CD14-positive monocyte (primary cell): ENCODE measurements at regions not wholly inside any gene's neighbourhood (a gene's known extent, or its start where the extent isn't known, plus 50 kb on each side); places are given as distances from the start of the nearest gene placed in this dataset.
"Not testable (repeated sequence)": the region's sequence is repeated elsewhere in the genome, so short reads cannot be mapped to it uniquely, and the experiment has no call there.

Experiments used
- DNase-seq, 3 donors: peaks; one replicate each; pipeline ENCODE4 v3.0.0-alpha.2; 2011 to 2022
- H2AFZ ChIP-seq: 2 replicates; pipeline ENCODE4 v1.6.0; 2012; ENCODE audit warnings: mild to moderate bottlenecking, low read depth, low read length, inconsistent platforms; ENCODE audit not compliant: insufficient read depth, poor library complexity, severe bottlenecking
- H3K27ac ChIP-seq, 2 donors: 1 replicate in 1 of 2; 2 replicates in 1 of 2; pipeline ENCODE4 v1.5.1; 2012 to 2013; ENCODE audit warnings: low read length in 2 of 2, control low read depth in 1 of 2, inconsistent platforms in 1 of 2, low read depth in 1 of 2, mild to moderate bottlenecking in 1 of 2
- H3K27me3 ChIP-seq, 2 donors: one replicate each; pipeline versions ENCODE4 v1.6.0 to v1.6.1; 2011 to 2013; ENCODE audit warnings: low read length in 2 of 2; ENCODE audit not compliant: control insufficient read depth in 2 of 2, insufficient read depth in 2 of 2
- H3K36me3 ChIP-seq, 2 donors: replicated peaks in 1 of 2; 1 replicate in 1 of 2; 2 replicates in 1 of 2; pipeline versions ENCODE4 v1.5.1 to v1.6.1; 2012 to 2013; ENCODE audit warnings: low read length in 2 of 2, control low read depth in 1 of 2, inconsistent platforms in 1 of 2, mild to moderate bottlenecking in 1 of 2; ENCODE audit not compliant: insufficient read depth in 2 of 2, control insufficient read depth in 1 of 2
- H3K4me1 ChIP-seq, 2 donors: 1 replicate in 1 of 2; 2 replicates in 1 of 2; pipeline versions ENCODE4 v1.5.1 to v1.6.1; 2012 to 2013; ENCODE audit warnings: low read length in 2 of 2, control low read depth in 1 of 2, inconsistent platforms in 1 of 2, mild to moderate bottlenecking in 1 of 2, moderate library complexity in 1 of 2; ENCODE audit not compliant: insufficient read depth in 2 of 2, control insufficient read depth in 1 of 2
- H3K4me2 ChIP-seq: replicated peaks from 2 replicates; pipeline ENCODE3; 2012; ENCODE audit warnings: low read length, moderate library complexity, mild to moderate bottlenecking; ENCODE audit not compliant: poor library complexity, severe bottlenecking; ENCODE audit errors: extremely low read depth
- H3K4me3 ChIP-seq, 3 experiments: fragments of 200-600 bp in 1 of 3; sonication (generic) in 1 of 3; replicated peaks in 1 of 3; 1 replicate in 2 of 3; 2 replicates in 1 of 3; pipeline ENCODE4 v1.5.1; 2011 to 2013; ENCODE audit warnings: low read length in 3 of 3, mild to moderate bottlenecking in 3 of 3, control low read depth in 2 of 3, low read depth in 2 of 3, inconsistent platforms in 1 of 3, moderate library complexity in 1 of 3
- H3K79me2 ChIP-seq: 2 replicates; pipeline ENCODE4 v1.6.0; 2012; ENCODE audit warnings: mild to moderate bottlenecking, control low read depth, inconsistent platforms, low read length, moderate library complexity; ENCODE audit not compliant: insufficient read depth
- H3K9ac ChIP-seq: 2 replicates; pipeline ENCODE4 v1.6.0; 2017; ENCODE audit warnings: low read length, mild to moderate bottlenecking; ENCODE audit not compliant: insufficient read depth, poor library complexity, severe bottlenecking
- H3K9me3 ChIP-seq, 2 donors: replicated peaks in 1 of 2; 1 replicate in 1 of 2; 2 replicates in 1 of 2; pipeline versions ENCODE4 v1.5.1 to v1.6.1; 2012 to 2013; ENCODE audit warnings: low read length in 2 of 2, control low read depth in 1 of 2; ENCODE audit not compliant: control insufficient read depth in 1 of 2, insufficient read depth in 1 of 2
- H4K20me1 ChIP-seq: 2 replicates; pipeline ENCODE4 v1.6.0; 2012; ENCODE audit warnings: mild to moderate bottlenecking, low read length, control low read depth, moderate library complexity; ENCODE audit not compliant: insufficient read depth
- H3K27ac Mint-ChIP-seq, 7 donors: one replicate each; pipeline ENCODE4 v1.8.0; 2020; ENCODE audit warnings: mild to moderate bottlenecking in 7 of 7, mixed read lengths in 7 of 7, moderate library complexity in 6 of 7, inconsistent platforms in 2 of 7
- H3K27me3 Mint-ChIP-seq, 3 donors: one replicate each; pipeline ENCODE4 v1.8.0; 2021 to 2022; ENCODE audit warnings: low read depth in 3 of 3, mild to moderate bottlenecking in 3 of 3, mixed read lengths in 3 of 3, moderate library complexity in 3 of 3, inconsistent platforms in 1 of 3
- H3K36me3 Mint-ChIP-seq, 2 donors: one replicate each; pipeline ENCODE4 v1.8.0; 2020; ENCODE audit warnings: mixed read lengths in 2 of 2, inconsistent platforms in 1 of 2, mild to moderate bottlenecking in 1 of 2
- H3K4me1 Mint-ChIP-seq: one replicate; pipeline ENCODE4 v1.8.0; 2020; ENCODE audit warnings: mild to moderate bottlenecking, mixed read lengths
- H3K4me3 Mint-ChIP-seq, 2 donors: one replicate each; pipeline ENCODE4 v1.8.0; 2020; ENCODE audit warnings: mild to moderate bottlenecking in 2 of 2, mixed read lengths in 2 of 2, moderate library complexity in 1 of 2
- H3K9me3 Mint-ChIP-seq, 7 donors: one replicate each; pipeline ENCODE4 v1.8.0; 2020 to 2022; ENCODE audit warnings: mixed read lengths in 7 of 7, mild to moderate bottlenecking in 6 of 7, moderate library complexity in 6 of 7, inconsistent platforms in 2 of 7
- WGBS: methylation state at CpG from one replicate; pipeline ENCODE4 v1.1.5; 2013; ENCODE audit warnings: missing lambda C conversion rate; ENCODE audit not compliant: insufficient coverage; 5-methylcytosine and 5-hydroxymethylcytosine counted together
- intact Hi-C, 2 donors: fragments of 100-400 bp; cut with micrococcal nuclease; formaldehyde crosslinking; loops; one replicate each; pipeline versions ENCODE4 v1.15.0 to v1.15.1; 2023
- TF ChIP-seq, protein P1 (sequence below): fragments of 200-600 bp; IDR thresholded peaks from one replicate; pipeline ENCODE4 v1.8.0; 2022; ENCODE audit warnings: antibody characterized with exemption, mild to moderate bottlenecking

- H3K9me3 Mint-ChIP-seq: peaks cover 0 to 7% (median 3%) of the 10 kb centered on the region in 7 donors
- intact Hi-C loops: no loop called here
- DNase-seq: no peak
- H3K4me2 ChIP-seq: no peak overlapping the region
- H3K79me2 ChIP-seq: no peaks in the 10 kb centered on the region
- H3K4me3 Mint-ChIP-seq: no peak overlapping the region
- H3K27ac Mint-ChIP-seq: no peak overlapping the region
- H3K9ac ChIP-seq: no peak overlapping the region
- H3K27me3 Mint-ChIP-seq: no peaks in the 10 kb centered on the region
- H2AFZ ChIP-seq: no peak overlapping the region
- no peaks in the 10 kb centered on the region for H3K36me3 ChIP-seq
- H3K4me3 ChIP-seq: no peak overlapping the region
- no peak overlapping the region for H3K27ac ChIP-seq
- H4K20me1 ChIP-seq: no peaks in the 10 kb centered on the region
- TF ChIP-seq, protein P1, sequence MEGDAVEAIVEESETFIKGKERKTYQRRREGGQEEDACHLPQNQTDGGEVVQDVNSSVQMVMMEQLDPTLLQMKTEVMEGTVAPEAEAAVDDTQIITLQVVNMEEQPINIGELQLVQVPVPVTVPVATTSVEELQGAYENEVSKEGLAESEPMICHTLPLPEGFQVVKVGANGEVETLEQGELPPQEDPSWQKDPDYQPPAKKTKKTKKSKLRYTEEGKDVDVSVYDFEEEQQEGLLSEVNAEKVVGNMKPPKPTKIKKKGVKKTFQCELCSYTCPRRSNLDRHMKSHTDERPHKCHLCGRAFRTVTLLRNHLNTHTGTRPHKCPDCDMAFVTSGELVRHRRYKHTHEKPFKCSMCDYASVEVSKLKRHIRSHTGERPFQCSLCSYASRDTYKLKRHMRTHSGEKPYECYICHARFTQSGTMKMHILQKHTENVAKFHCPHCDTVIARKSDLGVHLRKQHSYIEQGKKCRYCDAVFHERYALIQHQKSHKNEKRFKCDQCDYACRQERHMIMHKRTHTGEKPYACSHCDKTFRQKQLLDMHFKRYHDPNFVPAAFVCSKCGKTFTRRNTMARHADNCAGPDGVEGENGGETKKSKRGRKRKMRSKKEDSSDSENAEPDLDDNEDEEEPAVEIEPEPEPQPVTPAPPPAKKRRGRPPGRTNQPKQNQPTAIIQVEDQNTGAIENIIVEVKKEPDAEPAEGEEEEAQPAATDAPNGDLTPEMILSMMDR: no peak
- no peaks in the 10 kb centered on the region for H3K27me3 ChIP-seq
- no peaks in the 10 kb centered on the region for H3K4me1 Mint-ChIP-seq
- H3K36me3 Mint-ChIP-seq: no peaks in the 10 kb centered on the region
- WGBS: no CpG with 5 or more reads among the region's 4 CpGs
- H3K4me1 ChIP-seq: no peaks in the 10 kb centered on the region
- peaks cover 4 to 13% of the 10 kb centered on the region in 2 donors for H3K9me3 ChIP-seq
Measured at GRCh38 chr1:190011585-190011984, 466.1 kb downstream of the BRINP3 start.

- H3K36me3 Mint-ChIP-seq, H3K4me1 ChIP-seq, H3K27me3 Mint-ChIP-seq, H4K20me1 ChIP-seq, H3K27ac ChIP-seq, H3K27me3 ChIP-seq, H2AFZ ChIP-seq, H3K4me1 Mint-ChIP-seq, H3K27ac Mint-ChIP-seq, H3K36me3 ChIP-seq, H3K4me3 ChIP-seq, H3K9me3 ChIP-seq, H3K9ac ChIP-seq, intact Hi-C loops, H3K79me2 ChIP-seq, H3K9me3 Mint-ChIP-seq, DNase-seq, H3K4me2 ChIP-seq, H3K4me3 Mint-ChIP-seq: not testable (repeated sequence)
- WGBS: 96% methylated on average over 4 of the region's 16 CpGs
Measured at GRCh38 chr1:190019151-190019550, 458.5 kb downstream of the BRINP3 start.
